ENCODE measurements at regions not wholly inside any gene's neighbourhood (a gene's known extent, or its start where the extent isn't known, plus 50 kb on each side); places are given as distances from the start of the nearest gene placed in this dataset.

DNA sequence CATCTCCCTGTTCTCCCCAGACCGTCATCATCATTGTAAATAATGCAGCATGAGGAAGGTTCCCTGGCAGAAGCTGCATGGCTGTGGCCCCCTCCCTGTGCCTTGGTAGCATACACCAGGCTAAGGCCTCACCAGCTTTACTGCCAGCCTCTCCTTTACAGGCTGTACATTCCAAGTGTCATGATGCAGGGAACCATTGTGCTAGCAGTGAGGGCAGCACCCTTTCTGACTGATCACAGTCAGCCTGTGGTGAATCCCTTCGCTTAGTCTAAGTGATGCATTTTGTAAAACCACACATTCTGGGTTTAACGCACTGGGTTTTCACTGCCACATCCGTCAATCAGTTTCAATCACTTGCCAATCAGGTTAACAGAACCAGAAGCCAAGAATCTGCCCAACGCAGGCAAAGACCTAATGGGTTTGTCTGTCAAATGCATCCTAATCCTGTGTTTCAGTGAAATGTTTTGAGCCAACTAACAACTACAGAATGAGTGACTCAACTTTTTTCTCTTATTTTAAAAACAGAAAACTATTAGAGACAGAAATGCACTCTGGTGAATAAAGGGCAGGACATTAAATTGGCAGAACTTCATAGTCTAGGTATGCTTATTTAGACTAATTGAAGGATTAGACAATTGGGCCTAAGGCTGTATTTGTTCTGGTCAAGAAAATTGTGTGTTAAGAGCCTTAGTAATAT lies 225.9 kb upstream of the DPH6 start:
- no peak for DNase-seq (ENCODE audit: low spot score)

GRCh38 chr15:35774653-35775052 lies 228.7 kb upstream of the DPH6 start:
- no peak for DNase-seq (ENCODE audit: low spot score)

DNA sequence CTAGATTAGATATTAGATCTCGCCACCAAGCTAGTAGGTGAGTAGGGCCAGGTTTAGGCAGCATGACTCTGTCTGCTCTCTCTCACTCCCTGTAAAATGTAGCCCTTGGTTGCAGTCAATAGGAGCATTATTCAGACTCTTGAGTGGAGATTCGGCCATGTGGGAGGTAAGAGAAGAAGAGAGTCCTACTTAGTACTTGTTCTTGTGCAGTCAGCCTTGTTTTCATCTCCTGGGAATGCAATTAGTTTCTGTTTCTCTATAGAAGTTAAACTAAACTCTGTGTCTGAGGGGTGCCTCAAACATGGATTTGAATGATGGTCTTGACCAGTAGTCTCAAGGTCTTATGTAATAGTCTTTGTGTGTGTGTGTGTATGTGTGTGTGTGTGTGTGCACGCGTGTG lies 229.5 kb upstream of the DPH6 start:
- DNase-seq (ENCODE audit: low spot score): no peak

- no peak for DNase-seq (ENCODE audit: low spot score)
Observed at GRCh38 chr15:35777061-35777460, 231.1 kb upstream of the DPH6 start.

DNA sequence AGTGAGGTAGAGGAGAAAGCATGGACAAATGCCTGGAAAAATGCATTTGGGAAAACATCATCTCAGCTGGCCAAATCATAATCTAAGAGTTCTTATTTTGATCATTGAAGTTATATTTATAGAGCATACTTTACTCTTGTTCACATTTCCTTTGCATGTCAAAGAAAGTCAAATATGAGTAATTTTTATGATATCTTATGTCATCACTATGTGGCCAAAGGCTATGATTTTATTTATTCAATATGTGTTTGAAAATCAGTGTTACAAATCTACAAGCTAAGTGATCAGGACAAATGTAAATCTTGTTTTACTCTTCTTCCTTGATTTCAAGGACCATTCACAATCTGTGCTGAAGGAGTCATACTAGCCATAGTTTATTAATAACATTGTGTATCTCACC lies 237.2 kb upstream of the DPH6 start:
- DNase-seq (ENCODE audit: low spot score): no peak

DNA sequence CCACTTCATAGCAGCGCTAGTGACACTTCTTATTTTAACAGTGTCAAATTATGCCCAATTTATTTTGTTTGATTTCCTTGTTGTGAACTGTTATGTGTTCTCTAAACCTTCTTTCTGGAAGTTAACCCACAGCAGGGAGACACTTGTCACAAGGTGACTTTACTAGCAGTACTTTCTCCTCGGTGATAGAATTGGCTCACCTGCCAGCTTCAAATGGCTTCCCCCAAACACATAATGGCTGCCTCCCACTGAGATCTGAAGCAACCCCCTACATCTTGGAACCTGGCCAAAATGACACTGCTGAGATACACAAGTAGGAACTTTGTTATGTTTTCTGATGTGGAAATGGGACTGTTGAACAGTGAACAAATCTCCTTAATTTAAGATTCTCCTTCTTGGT lies 238.8 kb upstream of the DPH6 start:
- no peak for DNase-seq (ENCODE audit: low spot score)

GRCh38 chr15:35810007-35810406 lies 264.0 kb upstream of the DPH6 start:
- DNase-seq (ENCODE audit: low spot score): no peak

DNA sequence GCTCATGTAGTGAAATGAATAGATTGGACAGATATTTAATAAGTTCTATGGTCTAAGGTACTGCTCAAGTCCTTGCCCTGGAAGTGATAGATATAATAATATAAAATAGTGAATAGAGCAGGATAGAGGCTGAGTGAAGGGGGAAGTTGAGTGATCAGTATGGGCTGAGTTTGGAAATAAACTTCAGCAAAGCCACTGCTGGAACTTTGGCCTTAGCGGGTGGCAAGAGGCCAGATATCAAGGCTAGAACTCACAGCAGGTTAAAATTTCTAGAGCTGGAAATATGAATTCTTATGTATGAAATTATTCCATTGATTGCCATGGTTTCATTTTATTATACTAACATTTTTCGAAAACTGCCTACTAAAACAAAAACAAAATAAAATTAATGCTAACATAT lies 267.6 kb upstream of the DPH6 start:
- no peak for DNase-seq (ENCODE audit: low spot score)

DNA sequence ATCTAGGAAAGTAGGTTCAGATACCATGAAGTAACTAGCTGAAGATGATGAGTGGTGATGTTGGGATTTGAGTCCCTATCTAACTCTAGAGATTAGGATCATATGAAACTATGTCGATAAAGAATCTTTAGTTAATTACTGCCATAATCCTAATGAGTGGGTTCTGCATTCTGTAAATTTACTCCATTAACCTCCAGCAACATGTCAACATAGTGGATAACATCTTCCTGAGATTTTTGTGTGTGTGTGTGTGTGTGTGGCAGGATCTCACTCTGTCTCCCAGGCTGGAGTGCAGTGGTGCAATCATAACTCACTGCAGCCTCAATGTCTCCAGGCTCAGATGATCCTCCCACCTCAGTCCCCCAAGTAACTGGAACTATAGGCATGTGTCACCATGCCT lies 272.9 kb upstream of the DPH6 start:
- DNase-seq (ENCODE audit: low spot score): no peak

GRCh38 chr15:35822153-35822552 lies 276.2 kb upstream of the DPH6 start:
- DNase-seq (ENCODE audit: low spot score): no peak

DNA sequence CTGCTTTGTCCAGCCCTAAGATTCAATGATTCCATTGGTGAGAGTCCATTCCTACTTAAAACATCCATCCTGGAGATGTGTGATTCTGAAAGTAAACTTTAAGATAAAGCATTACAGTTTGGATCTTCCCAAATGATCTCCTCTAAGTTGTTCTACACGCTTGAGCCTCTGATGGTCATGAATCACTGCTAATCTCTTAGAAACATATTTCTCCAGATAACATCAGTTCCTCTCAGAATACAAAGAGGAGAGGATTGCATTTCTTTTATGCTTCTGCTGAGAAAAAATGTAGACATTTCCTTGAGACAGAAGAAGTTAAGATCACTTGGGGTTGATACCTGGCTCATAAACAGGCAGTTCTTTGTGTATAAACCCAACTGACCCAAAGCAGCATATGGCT lies 281.2 kb upstream of the DPH6 start:
- DNase-seq (ENCODE audit: low spot score): no peak

- DNase-seq (ENCODE audit: low spot score): no peak
Observed at GRCh38 chr15:35827911-35828310, 281.9 kb upstream of the DPH6 start.

GRCh38 chr15:35833581-35833980 lies 287.6 kb upstream of the DPH6 start:
- no peak for DNase-seq (ENCODE audit: low spot score)

GRCh38 chr15:35834216-35834830 lies 288.4 kb upstream of the DPH6 start:
- DNase-seq (ENCODE audit: low spot score): no peak

DNA sequence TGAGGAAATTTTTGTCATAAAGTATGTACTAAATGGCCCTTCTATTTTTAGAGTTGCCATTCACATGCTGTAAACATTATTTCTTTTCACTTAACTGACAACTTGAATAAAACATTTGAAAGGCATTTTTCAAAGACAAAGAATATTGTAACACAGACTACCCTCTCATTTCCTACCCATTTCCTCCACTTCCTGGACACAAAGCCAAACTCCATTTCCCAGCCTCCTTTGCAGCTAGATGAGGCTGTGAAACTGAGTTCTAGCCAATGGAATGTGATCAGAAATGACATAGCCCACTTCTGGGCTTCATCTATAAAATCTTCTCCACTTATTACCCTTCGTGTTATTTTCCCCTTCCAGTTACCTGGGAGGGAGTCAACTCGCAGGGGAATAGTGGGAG lies 288.9 kb upstream of the DPH6 start:
- DNase-seq (ENCODE audit: low spot score): no peak

- DNase-seq (ENCODE audit: low spot score): no peak
Observed at GRCh38 chr15:35838424-35839111, 292.6 kb upstream of the DPH6 start.

- no peak for DNase-seq (ENCODE audit: low spot score)
Observed at GRCh38 chr15:35842631-35843030, 296.7 kb upstream of the DPH6 start.

DNA sequence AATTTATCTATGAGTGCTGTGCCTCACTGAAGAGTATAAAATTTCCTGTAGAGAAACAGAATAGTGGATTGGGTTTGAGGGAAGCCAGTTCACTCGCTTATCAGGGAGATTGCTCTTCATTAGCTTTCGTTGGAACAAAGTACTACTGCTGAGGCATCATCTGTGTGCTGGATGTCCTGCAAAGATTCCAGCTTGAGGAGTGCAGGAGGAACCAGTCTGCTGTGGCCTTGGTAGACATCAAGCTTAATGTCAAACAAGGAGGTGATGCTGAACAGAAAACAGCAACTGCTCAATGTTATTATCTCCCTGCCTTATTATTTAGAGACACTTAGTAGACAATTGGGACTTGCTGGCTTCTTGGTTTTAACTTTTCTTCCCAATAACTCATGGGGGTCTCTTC lies 297.5 kb upstream of the DPH6 start:
- no peak for DNase-seq (ENCODE audit: low spot score)

GRCh38 chr15:35850284-35850683 lies 304.3 kb upstream of the DPH6 start:
- DNase-seq (ENCODE audit: low spot score): no peak

GRCh38 chr15:35851491-35851890 lies 305.5 kb upstream of the DPH6 start:
- DNase-seq (ENCODE audit: low spot score): no peak

DNA sequence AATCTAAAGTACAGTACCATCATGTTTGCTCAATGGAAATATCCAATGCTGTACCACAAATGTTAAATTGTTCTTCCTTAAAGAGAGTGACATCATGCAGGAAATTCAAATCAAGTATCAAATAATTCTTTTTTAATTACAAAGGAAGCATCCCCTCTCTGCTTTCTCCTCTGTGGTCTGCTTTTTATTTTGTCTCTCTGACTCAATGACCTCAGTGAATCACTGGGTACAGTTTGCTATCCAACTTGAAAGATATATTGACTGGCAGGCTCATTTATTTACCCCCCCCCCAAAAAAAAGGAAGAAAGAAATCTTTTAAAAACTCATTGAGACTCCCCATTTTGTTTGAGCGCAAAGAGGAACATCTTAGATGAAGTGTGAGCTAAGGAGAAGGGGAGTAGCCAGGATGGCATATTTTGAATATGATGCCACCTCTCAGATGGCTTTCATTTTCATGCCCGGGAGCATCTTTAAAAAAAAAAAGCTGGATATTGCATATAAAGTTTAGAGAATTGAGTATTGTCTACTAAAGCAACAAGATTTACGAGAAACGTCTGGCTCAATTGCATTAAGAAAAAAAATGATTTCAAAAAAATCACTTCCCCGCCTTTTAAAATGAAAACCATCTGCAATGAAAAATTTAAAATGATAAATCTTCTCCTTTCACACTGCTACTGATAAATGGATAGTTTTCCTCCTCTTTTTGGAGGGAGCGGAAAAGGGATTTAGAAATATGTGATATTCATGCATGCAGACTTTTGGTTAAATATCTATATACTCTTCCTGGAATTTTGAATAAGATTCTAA lies 307.1 kb upstream of the DPH6 start:
- no peak for DNase-seq (ENCODE audit: low spot score)

- no peak for DNase-seq (ENCODE audit: low spot score)
Observed at GRCh38 chr15:35854316-35854715, 308.4 kb upstream of the DPH6 start.
